Loucy (cell line): ENCODE measurements at regions not wholly inside any gene's neighbourhood (a gene's known extent, or its start where the extent isn't known, plus 50 kb on each side); places are given as distances from the start of the nearest gene placed in this dataset.

Experiments used
- H2AFZ ChIP-seq: fragments of 200-600 bp; sonication (generic); 2 replicates; pipeline ENCODE4 v1.6.0; 2016; ENCODE audit warnings: antibody characterized with exemption, mild to moderate bottlenecking, low read length, moderate library complexity
- H3F3A ChIP-seq: fragments of 200-600 bp; 2 replicates; pipeline ENCODE4 v1.6.0; 2016; ENCODE audit warnings: antibody characterized with exemption, low read depth, mild to moderate bottlenecking
- H3K27me3 ChIP-seq: fragments of 200-600 bp; sonication (generic); 2 replicates; pipeline ENCODE4 v1.6.1; 2014; ENCODE audit warnings: low read length, mild to moderate bottlenecking; ENCODE audit not compliant: insufficient read depth, poor library complexity, severe bottlenecking
- H3K36me3 ChIP-seq: fragments of 200-600 bp; sonication (generic); 2 replicates; pipeline ENCODE4 v1.6.1; 2016; ENCODE audit warnings: low read length; ENCODE audit not compliant: insufficient read depth
- H3K4me1 ChIP-seq: fragments of 200-600 bp; sonication (generic); 2 replicates; pipeline ENCODE4 v1.5.1; 2014; ENCODE audit warnings: low read length, mild to moderate bottlenecking; ENCODE audit not compliant: insufficient read depth, poor library complexity, severe bottlenecking
- H3K4me2 ChIP-seq: fragments of 200-600 bp; sonication (generic); 2 replicates; pipeline ENCODE4 v1.6.0; 2014; ENCODE audit warnings: antibody characterized with exemption, low read length, low read depth, mild to moderate bottlenecking; ENCODE audit not compliant: poor library complexity, severe bottlenecking
- H3K4me3 ChIP-seq: fragments of 200-600 bp; sonication (generic); 2 replicates; pipeline ENCODE4 v1.5.1; 2014; ENCODE audit warnings: low read length, mild to moderate bottlenecking, mixed read lengths; ENCODE audit not compliant: poor library complexity, severe bottlenecking
- H3K79me2 ChIP-seq: fragments of 200-600 bp; sonication (generic); 2 replicates; pipeline ENCODE4 v1.6.1; 2014; ENCODE audit warnings: low read length; ENCODE audit not compliant: insufficient read depth
- H3K9ac ChIP-seq: fragments of 200-600 bp; sonication (generic); 2 replicates; pipeline ENCODE4 v1.6.0; 2014; ENCODE audit warnings: mild to moderate bottlenecking, low read depth, low read length, moderate library complexity; ENCODE audit not compliant: poor library complexity, severe bottlenecking
- H3K9me2 ChIP-seq: fragments of 200-600 bp; sonication (generic); replicated peaks from 2 replicates; pipeline ENCODE4 v1.6.1; 2016; ENCODE audit warnings: low read depth, low read length, mixed read lengths
- H3K9me3 ChIP-seq: fragments of 200-600 bp; sonication (generic); 2 replicates; pipeline ENCODE4 v1.6.1; 2014; ENCODE audit warnings: mild to moderate bottlenecking, antibody characterized with exemption, low read length, low read depth; ENCODE audit not compliant: insufficient read depth
- H4K20me1 ChIP-seq: fragments of 200-600 bp; sonication (generic); 2 replicates; pipeline ENCODE4 v1.6.0; 2014; ENCODE audit warnings: antibody characterized with exemption, low read length, mild to moderate bottlenecking; ENCODE audit not compliant: insufficient read depth, poor library complexity, severe bottlenecking
- CTCF ChIP-seq: fragments of 200-600 bp; sonication (generic); conservative IDR thresholded peaks from 2 replicates; pipeline ENCODE4 v1.5.1; 2014; ENCODE audit warnings: mild to moderate bottlenecking, antibody characterized with exemption, low read length
- EZH2phosphoT487 ChIP-seq: fragments of 200-600 bp; IDR thresholded peaks from 2 replicates; pipeline ENCODE4 v1.6.1; 2018; ENCODE audit warnings: antibody characterized with exemption, mild to moderate bottlenecking, moderate library complexity, borderline replicate concordance

- TF ChIP-seq EZH2phosphoT487: no peak
- TF ChIP-seq CTCF: no peak
- H3K9ac ChIP-seq: no peak overlapping the region
- H2AFZ ChIP-seq: no peak overlapping the region
Measured at GRCh38 chr3:144409319-144409718, 437.7 kb downstream of the DIPK2A start.

DNA sequence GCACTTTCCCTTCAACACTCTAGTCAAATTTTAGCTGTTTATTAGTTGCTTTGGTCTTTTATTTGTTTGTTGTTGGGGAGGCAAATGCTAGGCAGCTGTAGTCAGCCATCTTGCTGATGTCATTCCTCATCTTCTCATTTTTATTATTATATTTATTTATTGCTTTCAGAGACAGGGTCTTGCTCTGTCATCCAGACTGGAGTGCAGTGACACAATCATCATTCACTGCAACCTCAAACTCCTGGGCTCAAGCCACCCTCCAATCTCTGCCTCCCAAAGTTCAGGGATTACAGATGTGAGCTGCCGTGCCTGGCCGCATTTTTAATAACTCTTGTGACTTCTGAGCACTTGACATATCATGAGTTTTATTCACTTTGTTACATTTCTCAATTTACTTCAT is 441.4 kb downstream of the DIPK2A start:
- Histone ChIP-seq H3F3A (no peaks in the 10 kb centered on the region), H3K9me2 (no peaks in the 10 kb centered on the region), H4K20me1 (no peaks in the 10 kb centered on the region), H3K9me3 (no peaks in the 10 kb centered on the region), H3K79me2 (no peaks in the 10 kb centered on the region), H3K4me2 (no peak overlapping the region), H3K4me3 (no peak overlapping the region), H3K27me3 (no peaks in the 10 kb centered on the region), H3K36me3 (no peaks in the 10 kb centered on the region), H2AFZ (no peak overlapping the region), H3K9ac (no peak overlapping the region), H3K4me1 (no peaks in the 10 kb centered on the region)
- TF ChIP-seq CTCF (no peak), EZH2phosphoT487 (no peak)

More at GRCh38 chr3:144409319-144409718, 437.7 kb downstream of the DIPK2A start:
- Histone ChIP-seq H3K4me2 (no peak overlapping the region), H3F3A (no peaks in the 10 kb centered on the region), H3K9me3 (no peaks in the 10 kb centered on the region), H3K79me2 (no peaks in the 10 kb centered on the region), H3K27me3 (no peaks in the 10 kb centered on the region), H3K4me1 (no peaks in the 10 kb centered on the region), H4K20me1 (no peaks in the 10 kb centered on the region), H3K4me3 (no peak overlapping the region), H3K9me2 (no peaks in the 10 kb centered on the region), H3K36me3 (no peaks in the 10 kb centered on the region)

DNA sequence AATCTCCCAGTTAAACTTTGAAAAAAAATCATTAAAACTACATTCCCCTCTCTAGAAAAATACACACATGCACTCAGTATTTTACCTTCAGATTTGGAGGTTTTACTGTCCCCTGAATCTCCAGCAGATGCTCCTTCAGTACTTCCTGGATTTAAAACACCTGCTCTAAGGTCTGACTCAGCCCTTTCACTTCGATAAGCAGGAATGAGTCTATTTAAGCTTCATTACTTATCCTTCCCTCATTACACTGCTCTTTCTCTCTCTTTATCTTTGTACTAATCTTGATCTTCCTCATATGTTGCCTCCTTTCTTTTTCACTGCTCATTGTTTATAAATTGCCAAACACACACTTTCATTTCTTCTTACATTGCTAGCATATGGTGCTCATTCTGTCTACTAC is 443.9 kb downstream of the DIPK2A start:
- Histone ChIP-seq H3K4me3 (no peak overlapping the region), H3K9me2 (no peaks in the 10 kb centered on the region), H2AFZ (no peak overlapping the region), H3K79me2 (no peaks in the 10 kb centered on the region), H3F3A (no peaks in the 10 kb centered on the region), H3K9me3 (no peaks in the 10 kb centered on the region), H3K4me2 (no peak overlapping the region), H4K20me1 (no peaks in the 10 kb centered on the region), H3K36me3 (no peaks in the 10 kb centered on the region), H3K27me3 (no peaks in the 10 kb centered on the region), H3K4me1 (no peaks in the 10 kb centered on the region), H3K9ac (no peak overlapping the region)
- TF ChIP-seq CTCF (no peak), EZH2phosphoT487 (no peak)
